ENCODE measurements at regions not wholly inside any gene's neighbourhood (a gene's known extent, or its start where the extent isn't known, plus 50 kb on each side); places are given as distances from the start of the nearest gene placed in this dataset.

GRCh38 chr7:42292991-42293521 lies 56.0 kb upstream of the GLI3 start:
- H3K18ac ChIP-seq (ENCODE audit: extremely low read depth, low read length): no peak overlapping the region
- H2AK5ac ChIP-seq (ENCODE audit: low read depth, low read length): no peak overlapping the region
- POLR2A ChIA-PET (ENCODE audit: partially characterized antibody): no interaction called here
- no peak overlapping the region for H2BK20ac ChIP-seq (ENCODE audit: low read length)
- H3K79me2 ChIP-seq (ENCODE audit: control insufficient read depth in 1 of 2, insufficient read depth in 2 of 2, low read length in 2 of 2): no peaks in the 10 kb centered on the region
- no peaks in the 10 kb centered on the region for H3K9me3 ChIP-seq (ENCODE audit: insufficient read depth in 2 of 2, low read depth in 1 of 2, low read length in 1 of 2)
- H4K8ac ChIP-seq (ENCODE audit: extremely low read depth, insufficient read depth, low read length): no peak overlapping the region
- no peak overlapping the region for H3K4me3 ChIP-seq (ENCODE audit: extremely low read depth in 1 of 4, insufficient read depth in 2 of 4, low read depth in 3 of 4, low read length in 4 of 4)
- peak overlapping the region; percentile 78; the same call in 1 of the 2 replicates for H2AFZ ChIP-seq (ENCODE audit: low read length)
- H3K23me2 ChIP-seq (ENCODE audit: low read depth, low read length): no peaks in the 10 kb centered on the region
- H3K27me3 ChIP-seq (replicated peaks in 1 of 4; ENCODE audit: control insufficient read depth in 3 of 4, extremely low read depth in 1 of 4, insufficient read depth in 3 of 4, low read length in 3 of 4): peaks cover 0 to 1% (median 0%) of the 10 kb centered on the region in 4 experiments; a peak in 1 of 7 replicates
- H3K27ac ChIP-seq (ENCODE audit: low read depth, low read length): no peak overlapping the region
- H3K9ac ChIP-seq (replicated peaks in 1 of 4; ENCODE audit: extremely low read depth in 1 of 4, low read depth in 3 of 4, low read length in 3 of 4): no peak overlapping the region
- DNase-seq (ENCODE audit: low read depth in 1 of 2, low spot score in 2 of 2) (no peak), FAIRE-seq (no peak)
- no peaks in the 10 kb centered on the region for H3K4me1 ChIP-seq (replicated peaks in 1 of 4; ENCODE audit: control insufficient read depth in 3 of 4, insufficient read depth in 4 of 4, low read length in 3 of 4)
- H4K5ac ChIP-seq (ENCODE audit: insufficient read length, low read depth, low read length): no peak overlapping the region
- H2BK15ac ChIP-seq (ENCODE audit: low read length): no peak overlapping the region
- no peak overlapping the region for H3K56ac ChIP-seq (replicated peaks; ENCODE audit: insufficient read length, low read depth, low read length)
- H3K4ac ChIP-seq (replicated peaks; ENCODE audit: insufficient read length, low read depth, low read length): no peak overlapping the region
- H2BK5ac ChIP-seq (ENCODE audit: low read depth, low read length): peak overlapping the region; percentile 38; the same call in 1 of the 2 replicates
- H3K14ac ChIP-seq (ENCODE audit: insufficient read length): no peak overlapping the region
- CTCF ChIA-PET (ENCODE audit: partially characterized antibody): interaction anchor here (0.6 to 1.5 kb wide), 2 partner anchors 20 to 829 kb away, joined by 3 to 4 read pairs; no protein-coding TSS in a partner anchor
- 91% methylated on average over 8 of the region's 8 CpGs; no CpG with 5 or more reads in 1 of the 2 experiments for WGBS, 2 experiments (ENCODE audit: extremely low coverage in 1 of 2, insufficient coverage in 1 of 2, insufficient read length in 1 of 2, insufficient replicate concordance in 2 of 2, low coverage in 1 of 2, low lambda C conversion rate in 2 of 2, missing lambda C conversion rate in 1 of 2)
- H3K23ac ChIP-seq (ENCODE audit: insufficient read length): no peak overlapping the region
- no peak overlapping the region for H2BK120ac ChIP-seq (replicated peaks; ENCODE audit: low read depth, low read length)
- 0 out of 2 replicates have a peak overlapping the region, but pooled peaks have one; percentile 28 for H2BK12ac ChIP-seq (ENCODE audit: low read depth, low read length)
- H4K91ac ChIP-seq (replicated peaks; ENCODE audit: insufficient read length, low read length): no peak overlapping the region
- TF ChIP-seq SP1 (IDR thresholded peaks at IDR 0.05; ENCODE audit: low read depth, low read length) (no peak), KDM1A (IDR thresholded peaks at IDR 0.05; ENCODE audit: borderline replicate concordance, low read length) (no peak), TBP (IDR thresholded peaks at IDR 0.05; ENCODE audit: low read depth, low read length) (no peak), CTBP2 (IDR thresholded peaks at IDR 0.05; ENCODE audit: borderline replicate concordance, insufficient read depth, insufficient read length, low read length) (no peak), HDAC6 (IDR thresholded peaks at IDR 0.05; ENCODE audit: low read depth, low read length) (no peak), RNF2 (IDR thresholded peaks at IDR 0.05; ENCODE audit: borderline replicate concordance, low read depth, low read length, missing control alignments, poor library complexity, severe bottlenecking) (no peak), CBX5 (IDR thresholded peaks at IDR 0.05; ENCODE audit: low read depth, low read length) (no peak), CHD2 (IDR thresholded peaks at IDR 0.05; ENCODE audit: low read length) (no peak), KDM4A (IDR thresholded peaks at IDR 0.05; ENCODE audit: low read depth, low read length, severe bottlenecking) (no peak), ZNF274 (IDR thresholded peaks at IDR 0.05; ENCODE audit: borderline replicate concordance, extremely low read depth, low read length) (no peak), TCF12 (IDR thresholded peaks at IDR 0.05; ENCODE audit: low read depth, low read length) (no peak), TAF1 (IDR thresholded peaks at IDR 0.05; ENCODE audit: low read depth, low read length) (no peak), POU5F1 (IDR thresholded peaks at IDR 0.05; ENCODE audit: low read depth, low read length) (no peak)
- no peaks in the 10 kb centered on the region for H4K20me1 ChIP-seq (replicated peaks in 1 of 2; ENCODE audit: control insufficient read depth in 1 of 2, insufficient read depth in 2 of 2, low read length in 2 of 2)
- no peak overlapping the region for H3K4me2 ChIP-seq (ENCODE audit: insufficient read depth in 1 of 2, low read depth in 2 of 2, low read length in 2 of 2)
- H3K36me3 ChIP-seq (ENCODE audit: control insufficient read depth in 2 of 4, insufficient read depth in 4 of 4, low read length in 3 of 4): no peaks in the 10 kb centered on the region
- no peaks in the 10 kb centered on the region; the same call in 1 of the 2 replicates for H3K79me1 ChIP-seq (ENCODE audit: low read depth, low read length)

Data from H1 (cell line).